HEK293 (cell line): ENCODE measurements at regions not wholly inside any gene's neighbourhood (a gene's known extent, or its start where the extent isn't known, plus 50 kb on each side); places are given as distances from the start of the nearest gene placed in this dataset.

Source experiments
- BCL11A ChIP-seq: fragments of 450-650 bp; formaldehyde crosslinking; IDR thresholded peaks from 2 replicates; pipeline ENCODE4 v1.5.1; 2016; ENCODE audit warnings: low read depth, missing biosample characterization, missing genetic modification characterization
- KLF10 ChIP-seq: fragments of 450-650 bp; IDR thresholded peaks from 2 replicates; pipeline ENCODE4 v1.5.1; 2018; ENCODE audit warnings: missing biosample characterization, mild to moderate bottlenecking, missing genetic modification characterization
- ZBTB21 ChIP-seq: fragments of 450-650 bp; formaldehyde crosslinking; IDR thresholded peaks from 2 replicates; pipeline ENCODE4 v1.5.1; 2017; ENCODE audit warnings: missing biosample characterization, missing genetic modification characterization
- ZFP3 ChIP-seq: fragments of 450-650 bp; formaldehyde crosslinking; IDR thresholded peaks from 2 replicates; pipeline ENCODE4 v1.5.1; 2016; ENCODE audit warnings: low read depth, missing biosample characterization, missing genetic modification characterization
- ZNF121 ChIP-seq: fragments of 450-650 bp; formaldehyde crosslinking; IDR thresholded peaks from 2 replicates; pipeline ENCODE4 v1.5.1; 2016; ENCODE audit warnings: missing biosample characterization, missing genetic modification characterization
- ZNF274 ChIP-seq, 2 experiments: fragments of 200-500 bp in 1 of 2; fragments of 450-650 bp in 1 of 2; sonication (Bioruptor generic) in 1 of 2; formaldehyde crosslinking in 1 of 2; IDR thresholded peaks; 2 replicates each; pipeline versions ENCODE4 v1.5.1 to v1.6.1; 2014 to 2016; ENCODE audit warnings: borderline replicate concordance in 1 of 2, inconsistent platforms in 1 of 2, low read length in 1 of 2, missing biosample characterization in 1 of 2, missing genetic modification characterization in 1 of 2
- ZNF423 ChIP-seq: fragments of 450-650 bp; formaldehyde crosslinking; IDR thresholded peaks from 2 replicates; pipeline ENCODE4 v1.5.1; 2016; ENCODE audit warnings: missing biosample characterization, missing genetic modification characterization
- ZNF530 ChIP-seq: fragments of 450-650 bp; formaldehyde crosslinking; IDR thresholded peaks from 2 replicates; pipeline ENCODE4 v1.5.1; 2016; ENCODE audit warnings: low read depth, missing biosample characterization, missing genetic modification characterization
- ZNF645 ChIP-seq: fragments of 450-650 bp; formaldehyde crosslinking; IDR thresholded peaks from 2 replicates; pipeline ENCODE4; 2016; ENCODE audit warnings: missing biosample characterization, missing genetic modification characterization
- TF ChIP-seq, protein P1 (sequence below): fragments of 450-650 bp; formaldehyde crosslinking; IDR thresholded peaks from 2 replicates; pipeline ENCODE4 v1.5.1; 2016; ENCODE audit warnings: missing biosample characterization, missing genetic modification characterization
- TF ChIP-seq, protein P2 (sequence below): fragments of 450-650 bp; formaldehyde crosslinking; IDR thresholded peaks from 2 replicates; pipeline ENCODE4 v1.5.1; 2016; ENCODE audit warnings: missing biosample characterization, missing genetic modification characterization

DNA sequence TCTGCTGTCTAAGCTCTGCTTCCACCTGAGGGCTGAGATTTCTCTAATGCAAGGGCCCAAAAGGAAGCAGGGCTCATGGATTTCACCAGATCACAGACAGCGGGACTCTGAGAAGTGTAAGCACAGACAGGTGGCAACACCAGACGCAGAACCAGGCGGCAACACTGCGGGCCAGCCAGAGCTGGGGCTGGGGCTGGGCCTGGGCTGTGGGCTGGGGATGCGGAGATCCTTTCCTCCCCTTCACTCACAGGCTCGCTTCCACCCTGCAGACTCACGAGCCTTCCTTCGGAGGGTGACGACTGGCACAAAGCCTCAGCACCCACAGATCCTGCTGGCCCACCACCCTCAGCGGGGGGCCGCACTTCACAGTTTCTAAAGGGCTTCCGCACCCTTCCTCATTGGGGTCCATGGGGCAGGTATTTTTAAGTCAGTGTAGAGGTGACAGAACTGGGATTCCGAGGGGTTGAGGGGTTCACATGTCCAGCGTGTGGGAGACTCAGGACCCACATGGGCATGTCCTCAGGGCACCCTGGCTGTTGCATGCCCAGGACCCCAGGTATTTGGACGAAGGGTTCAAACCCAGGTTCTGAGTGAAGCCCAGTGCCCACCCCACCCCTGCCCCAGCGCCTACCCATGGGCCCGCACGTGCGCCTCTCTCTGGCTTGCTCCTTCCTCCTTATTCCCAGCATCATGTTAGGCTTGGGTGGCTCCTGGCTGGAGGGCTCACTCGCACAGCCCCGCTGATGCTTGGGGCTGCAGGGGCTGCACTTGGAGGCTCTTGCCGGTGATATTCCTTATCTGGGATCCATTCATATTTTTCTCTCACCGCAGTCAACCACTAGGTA, 137.3 kb upstream of the GPR12 start:
- TF ChIP-seq KLF10 (no peak), ZNF423 (tag by site-specific recombination) (no peak), ZNF274 (IDR thresholded peaks at IDR 0.05; ENCODE audit: low read length) (no peak), ZNF274 (tag by site-specific recombination; IDR thresholded peaks at IDR 0.05; ENCODE audit: borderline replicate concordance) (no peak), ZBTB21 (tag by site-specific recombination) (no peak), ZFP3 (tag by site-specific recombination) (no peak), BCL11A (tag by site-specific recombination) (no peak), ZNF645 (tag by site-specific recombination) (no peak), ZNF530 (no peak), ZNF121 (tag by site-specific recombination) (no peak)
- TF ChIP-seq, protein P1, sequence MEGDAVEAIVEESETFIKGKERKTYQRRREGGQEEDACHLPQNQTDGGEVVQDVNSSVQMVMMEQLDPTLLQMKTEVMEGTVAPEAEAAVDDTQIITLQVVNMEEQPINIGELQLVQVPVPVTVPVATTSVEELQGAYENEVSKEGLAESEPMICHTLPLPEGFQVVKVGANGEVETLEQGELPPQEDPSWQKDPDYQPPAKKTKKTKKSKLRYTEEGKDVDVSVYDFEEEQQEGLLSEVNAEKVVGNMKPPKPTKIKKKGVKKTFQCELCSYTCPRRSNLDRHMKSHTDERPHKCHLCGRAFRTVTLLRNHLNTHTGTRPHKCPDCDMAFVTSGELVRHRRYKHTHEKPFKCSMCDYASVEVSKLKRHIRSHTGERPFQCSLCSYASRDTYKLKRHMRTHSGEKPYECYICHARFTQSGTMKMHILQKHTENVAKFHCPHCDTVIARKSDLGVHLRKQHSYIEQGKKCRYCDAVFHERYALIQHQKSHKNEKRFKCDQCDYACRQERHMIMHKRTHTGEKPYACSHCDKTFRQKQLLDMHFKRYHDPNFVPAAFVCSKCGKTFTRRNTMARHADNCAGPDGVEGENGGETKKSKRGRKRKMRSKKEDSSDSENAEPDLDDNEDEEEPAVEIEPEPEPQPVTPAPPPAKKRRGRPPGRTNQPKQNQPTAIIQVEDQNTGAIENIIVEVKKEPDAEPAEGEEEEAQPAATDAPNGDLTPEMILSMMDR (tag by site-specific recombination) = no peak
- TF ChIP-seq, protein P2, sequence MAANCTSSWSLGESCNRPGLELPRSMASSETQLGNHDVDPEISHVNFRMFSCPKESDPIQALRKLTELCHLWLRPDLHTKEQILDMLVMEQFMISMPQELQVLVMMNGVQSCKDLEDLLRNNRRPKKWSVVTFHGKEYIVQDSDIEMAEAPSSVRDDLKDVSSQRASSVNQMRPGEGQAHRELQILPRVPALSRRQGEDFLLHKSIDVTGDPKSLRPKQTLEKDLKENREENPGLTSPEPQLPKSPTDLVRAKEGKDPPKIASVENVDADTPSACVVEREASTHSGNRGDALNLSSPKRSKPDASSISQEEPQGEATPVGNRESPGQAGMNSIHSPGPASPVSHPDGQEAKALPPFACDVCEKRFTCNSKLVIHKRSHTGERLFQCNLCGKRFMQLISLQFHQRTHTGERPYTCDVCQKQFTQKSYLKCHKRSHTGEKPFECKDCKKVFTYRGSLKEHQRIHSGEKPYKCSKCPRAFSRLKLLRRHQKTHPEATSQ (tag by site-specific recombination) = no peak
